ENCODE measurements at regions not wholly inside any gene's neighbourhood (a gene's known extent, or its start where the extent isn't known, plus 50 kb on each side); places are given as distances from the start of the nearest gene placed in this dataset.

GRCh38 chr1:29585656-29586055 lies 349.3 kb downstream of the PTPRU start:
- TF ChIP-seq GATA3 (IDR thresholded peaks at IDR 0.05; ENCODE audit: low read depth, low read length) (no peak), GATA2 (IDR thresholded peaks at IDR 0.05; ENCODE audit: low read depth, low read length) (no peak)

Data from SH-SY5Y (cell line).